Endothelial cell (in vitro differentiated cells): ENCODE measurements at regions not wholly inside any gene's neighbourhood (a gene's known extent, or its start where the extent isn't known, plus 50 kb on each side); places are given as distances from the start of the nearest gene placed in this dataset.

Experiments used
- DNase-seq: peaks from one replicate; pipeline ENCODE4 v3.0.0; 2021; ENCODE audit warnings: low spot score
- H3K27ac Mint-ChIP-seq: one replicate; pipeline ENCODE4 v1.8.0; 2021; ENCODE audit warnings: mixed read lengths, inconsistent platforms; ENCODE audit not compliant: unreplicated experiment
- H3K27me3 Mint-ChIP-seq: one replicate; pipeline ENCODE4 v1.8.0; 2021; ENCODE audit warnings: mild to moderate bottlenecking, moderate library complexity, mixed read lengths, inconsistent platforms; ENCODE audit not compliant: unreplicated experiment
- H3K36me3 Mint-ChIP-seq: one replicate; pipeline ENCODE4 v1.8.0; 2021; ENCODE audit warnings: mild to moderate bottlenecking, low read depth, mixed read lengths, inconsistent platforms; ENCODE audit not compliant: unreplicated experiment
- H3K4me1 Mint-ChIP-seq: one replicate; pipeline ENCODE4 v1.8.0; 2021; ENCODE audit warnings: mild to moderate bottlenecking, mixed read lengths, inconsistent platforms; ENCODE audit not compliant: unreplicated experiment
- H3K4me3 Mint-ChIP-seq: one replicate; pipeline ENCODE4 v1.8.0; 2021; ENCODE audit warnings: mild to moderate bottlenecking, mixed read lengths, inconsistent platforms; ENCODE audit not compliant: unreplicated experiment
- H3K9me3 Mint-ChIP-seq: one replicate; pipeline ENCODE4 v1.8.0; 2021; ENCODE audit warnings: mixed read lengths, inconsistent platforms; ENCODE audit not compliant: unreplicated experiment
- TF ChIP-seq, protein P1 (sequence below): fragments of 200-600 bp; sonication (generic); IDR thresholded peaks from one replicate; pipeline ENCODE4 v1.5.0; 2021; ENCODE audit warnings: antibody characterized with exemption; ENCODE audit not compliant: unreplicated experiment

- no peak overlapping the region for H3K27ac Mint-ChIP-seq
- TF ChIP-seq, protein P1, sequence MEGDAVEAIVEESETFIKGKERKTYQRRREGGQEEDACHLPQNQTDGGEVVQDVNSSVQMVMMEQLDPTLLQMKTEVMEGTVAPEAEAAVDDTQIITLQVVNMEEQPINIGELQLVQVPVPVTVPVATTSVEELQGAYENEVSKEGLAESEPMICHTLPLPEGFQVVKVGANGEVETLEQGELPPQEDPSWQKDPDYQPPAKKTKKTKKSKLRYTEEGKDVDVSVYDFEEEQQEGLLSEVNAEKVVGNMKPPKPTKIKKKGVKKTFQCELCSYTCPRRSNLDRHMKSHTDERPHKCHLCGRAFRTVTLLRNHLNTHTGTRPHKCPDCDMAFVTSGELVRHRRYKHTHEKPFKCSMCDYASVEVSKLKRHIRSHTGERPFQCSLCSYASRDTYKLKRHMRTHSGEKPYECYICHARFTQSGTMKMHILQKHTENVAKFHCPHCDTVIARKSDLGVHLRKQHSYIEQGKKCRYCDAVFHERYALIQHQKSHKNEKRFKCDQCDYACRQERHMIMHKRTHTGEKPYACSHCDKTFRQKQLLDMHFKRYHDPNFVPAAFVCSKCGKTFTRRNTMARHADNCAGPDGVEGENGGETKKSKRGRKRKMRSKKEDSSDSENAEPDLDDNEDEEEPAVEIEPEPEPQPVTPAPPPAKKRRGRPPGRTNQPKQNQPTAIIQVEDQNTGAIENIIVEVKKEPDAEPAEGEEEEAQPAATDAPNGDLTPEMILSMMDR: no peak
Observed at GRCh38 chr13:47109028-47109427, 212.2 kb upstream of the HTR2A start.

GRCh38 chr13:47100214-47100853, 203.5 kb upstream of the HTR2A start:
- no peaks in the 10 kb centered on the region for H3K9me3 Mint-ChIP-seq
- H3K27me3 Mint-ChIP-seq: no peaks in the 10 kb centered on the region
- H3K4me1 Mint-ChIP-seq: no peaks in the 10 kb centered on the region
- DNase-seq: no peak
- no peak overlapping the region for H3K4me3 Mint-ChIP-seq
- no peak overlapping the region for H3K27ac Mint-ChIP-seq
- TF ChIP-seq, protein P1: no peak
- no peaks in the 10 kb centered on the region for H3K36me3 Mint-ChIP-seq

More at GRCh38 chr13:47109028-47109427, 212.2 kb upstream of the HTR2A start:
- no peak for DNase-seq
- no peaks in the 10 kb centered on the region for H3K9me3 Mint-ChIP-seq
- H3K4me3 Mint-ChIP-seq: no peak overlapping the region
- H3K36me3 Mint-ChIP-seq: no peaks in the 10 kb centered on the region
- H3K4me1 Mint-ChIP-seq: peaks cover under 1% of the 10 kb centered on the region
- peaks cover 2% of the 10 kb centered on the region for H3K27me3 Mint-ChIP-seq

- DNase-seq: no peak
- H3K9me3 Mint-ChIP-seq: no peaks in the 10 kb centered on the region
- no peaks in the 10 kb centered on the region for H3K4me1 Mint-ChIP-seq
- TF ChIP-seq, protein P1: no peak
- H3K27me3 Mint-ChIP-seq: no peaks in the 10 kb centered on the region
- no peak overlapping the region for H3K27ac Mint-ChIP-seq
- H3K36me3 Mint-ChIP-seq: no peaks in the 10 kb centered on the region
- no peak overlapping the region for H3K4me3 Mint-ChIP-seq
Observed at GRCh38 chr13:47094734-47095434, 198.0 kb upstream of the HTR2A start.

DNA sequence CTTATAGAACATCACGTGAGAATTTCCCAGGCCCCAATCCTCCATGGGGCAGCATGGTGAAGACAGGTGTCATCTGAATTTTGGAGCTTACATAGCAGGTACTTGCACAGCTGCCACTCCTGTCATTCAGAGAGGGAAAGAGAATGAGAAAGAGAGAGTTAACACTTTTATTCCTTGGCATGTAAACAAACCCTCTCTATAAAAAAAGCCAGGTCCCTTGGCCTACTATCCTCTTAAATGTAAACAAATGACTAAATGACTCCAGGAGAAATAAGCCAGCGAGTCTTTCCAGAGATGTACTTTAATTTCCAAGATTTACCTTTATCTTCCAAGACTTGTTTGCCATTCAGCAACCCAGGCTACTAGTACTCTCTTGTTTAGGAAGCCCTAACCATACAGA, 195.3 kb upstream of the HTR2A start:
- TF ChIP-seq, protein P1: no peak
- Mint-ChIP-seq H3K27ac (no peak overlapping the region), H3K9me3 (no peaks in the 10 kb centered on the region), H3K4me1 (no peaks in the 10 kb centered on the region), H3K36me3 (no peaks in the 10 kb centered on the region), H3K4me3 (no peak overlapping the region), H3K27me3 (no peaks in the 10 kb centered on the region)
- DNase-seq: no peak

DNA sequence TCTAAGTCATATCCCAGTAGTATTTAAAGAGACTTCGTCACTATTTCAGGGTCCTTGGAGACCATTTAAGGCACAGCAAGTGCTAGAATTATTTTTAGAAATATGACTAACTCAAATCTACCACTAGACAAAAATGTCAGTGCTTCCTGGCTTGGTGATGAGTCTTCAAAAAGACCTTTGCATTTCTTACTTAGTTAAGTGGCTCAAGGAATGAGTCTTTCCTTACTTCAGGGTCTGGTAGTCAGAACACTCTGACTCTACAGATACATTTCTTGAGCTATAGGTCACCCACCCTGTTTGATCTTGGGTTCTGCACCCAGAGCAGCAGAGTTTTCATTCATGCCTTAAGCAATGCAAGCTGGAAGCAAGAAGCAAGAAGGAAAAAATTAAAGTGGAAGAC, 191.0 kb upstream of the HTR2A start:
- TF ChIP-seq, protein P1: no peak
- no peaks in the 10 kb centered on the region for H3K36me3 Mint-ChIP-seq
- DNase-seq: no peak
- no peaks in the 10 kb centered on the region for H3K27me3 Mint-ChIP-seq
- no peak overlapping the region for H3K4me3 Mint-ChIP-seq
- H3K9me3 Mint-ChIP-seq: no peaks in the 10 kb centered on the region
- no peaks in the 10 kb centered on the region for H3K4me1 Mint-ChIP-seq
- no peak overlapping the region for H3K27ac Mint-ChIP-seq
